GM11168 (cell line): ENCODE measurements at regions not wholly inside any gene's neighbourhood (a gene's known extent, or its start where the extent isn't known, plus 50 kb on each side); places are given as distances from the start of the nearest gene placed in this dataset.

ENCODE experiments used
- in situ Hi-C: fragments of 300-500 bp; cut with MboI; formaldehyde crosslinking; loops from one replicate; pipeline ENCODE4 v1.12.0; 2022; ENCODE audit warnings: low sequenced_read_pairs; ENCODE audit not compliant: unreplicated experiment

DNA sequence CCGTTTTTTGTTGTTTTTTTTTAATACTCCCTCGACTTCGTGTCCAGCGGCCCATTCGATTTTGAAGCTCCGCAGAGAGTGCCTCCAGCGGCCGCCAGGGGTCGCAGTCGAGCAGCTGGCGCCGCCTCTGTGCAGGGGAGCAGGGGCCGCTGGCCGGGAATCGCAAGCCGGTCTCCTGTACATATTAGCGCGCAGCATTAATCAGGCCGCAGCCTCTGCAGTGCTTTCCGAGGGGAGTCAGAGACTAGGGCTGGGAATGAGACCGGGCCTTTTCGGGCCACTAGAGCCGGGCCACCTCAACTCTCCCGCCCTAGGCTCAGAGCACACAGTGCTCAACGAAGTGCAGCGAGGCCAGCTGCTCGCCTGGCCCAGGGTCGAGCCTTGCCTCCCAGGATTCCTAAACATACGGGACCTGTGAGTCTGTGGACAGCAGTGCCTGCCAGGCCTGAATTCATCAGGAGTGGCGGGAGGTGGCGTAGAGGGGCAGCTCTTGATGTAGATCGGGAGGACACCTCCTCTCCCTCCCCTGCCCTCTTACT lies 81.8 kb downstream of the EMP1 start:
- in situ Hi-C loops: no loop called here

DNA sequence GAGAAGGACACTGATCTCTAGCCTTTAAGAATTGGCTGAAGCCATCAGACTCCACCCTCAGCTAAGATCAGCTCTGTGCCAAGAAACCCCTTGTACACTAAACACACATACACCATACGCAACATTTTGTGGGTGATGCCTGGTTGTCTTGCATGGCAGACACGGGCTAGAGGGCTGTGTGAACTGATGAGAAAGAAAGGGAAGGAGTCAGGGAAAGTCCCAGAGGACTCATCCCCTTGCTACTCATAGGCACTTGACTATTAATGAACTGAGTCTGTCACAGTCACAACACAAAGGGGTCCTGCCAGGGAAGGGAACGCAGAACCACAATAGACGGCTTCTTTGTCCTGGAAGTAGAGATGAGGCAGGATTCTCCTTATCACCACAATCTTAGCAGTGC lies 80.8 kb downstream of the EMP1 start:
- in situ Hi-C loops: no loop called here

GRCh38 chr12:13275241-13276085 lies 78.9 kb downstream of the EMP1 start:
- in situ Hi-C loops: no loop called here

- in situ Hi-C loops: no loop called here
Observed at GRCh38 chr12:13273850-13274249, 77.3 kb downstream of the EMP1 start.

- in situ Hi-C loops: no loop called here
Observed at GRCh38 chr12:13273097-13273496, 76.6 kb downstream of the EMP1 start.

DNA sequence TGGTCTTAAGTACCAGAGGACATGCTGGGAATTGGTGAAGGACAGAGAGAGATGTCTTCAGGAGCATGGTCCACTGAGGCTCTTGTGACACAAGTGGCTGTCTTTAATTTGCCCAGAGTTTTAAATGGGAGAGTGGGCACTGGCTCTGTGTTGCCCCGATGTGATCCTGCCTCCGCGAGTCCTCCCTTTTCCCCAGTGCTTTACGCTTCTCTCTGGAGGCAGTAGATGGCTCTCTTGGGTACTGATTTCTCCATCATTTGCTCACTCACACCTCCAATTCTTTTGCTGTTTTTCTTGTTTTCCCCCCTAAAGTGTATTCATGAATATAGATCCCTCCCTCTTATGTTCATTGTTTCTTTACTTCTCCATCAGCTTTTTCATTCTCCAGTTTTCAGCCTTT lies 74.3 kb downstream of the EMP1 start:
- in situ Hi-C loops: no loop called here
